ENCODE measurements at regions not wholly inside any gene's neighbourhood (a gene's known extent, or its start where the extent isn't known, plus 50 kb on each side); places are given as distances from the start of the nearest gene placed in this dataset.
"Not testable (repeated sequence)": the region's sequence is repeated elsewhere in the genome, so short reads cannot be mapped to it uniquely, and the experiment has no call there.

DNA sequence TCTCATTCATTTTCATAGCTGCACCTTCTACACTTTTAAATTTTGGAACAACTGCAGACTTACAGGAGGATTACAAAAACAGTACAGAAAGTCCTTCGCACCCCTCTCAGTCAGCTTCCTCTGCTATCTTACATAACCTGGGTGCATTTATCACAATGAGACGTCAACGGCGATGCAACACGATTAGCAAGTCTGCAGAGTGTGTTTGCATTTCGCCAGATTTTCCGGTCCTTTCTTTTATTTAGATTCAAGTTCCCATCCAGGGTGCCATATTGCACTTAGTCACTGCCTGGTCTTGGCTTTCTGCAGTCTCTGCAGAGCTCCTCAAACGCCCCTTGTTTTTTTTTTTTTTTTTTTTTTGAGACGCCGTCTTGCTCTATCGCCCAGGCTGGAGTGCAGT lies 85.9 kb downstream of the ASMT start:
- ChIA-PET POLR2A (ENCODE audit: low non-redundant PET) (no interaction called here), CTCF (no interaction called here)
- no peak overlapping the region for H3K27ac ChIP-seq (ENCODE audit: low read depth, low read length, poor library complexity, severe bottlenecking)
- no peak for DNase-seq (ENCODE audit: low spot score)
- H3K4me1 ChIP-seq (ENCODE audit: insufficient read depth, low read length, poor library complexity, severe bottlenecking), result no peaks in the 10 kb centered on the region
- TF ChIP-seq, protein P1, sequence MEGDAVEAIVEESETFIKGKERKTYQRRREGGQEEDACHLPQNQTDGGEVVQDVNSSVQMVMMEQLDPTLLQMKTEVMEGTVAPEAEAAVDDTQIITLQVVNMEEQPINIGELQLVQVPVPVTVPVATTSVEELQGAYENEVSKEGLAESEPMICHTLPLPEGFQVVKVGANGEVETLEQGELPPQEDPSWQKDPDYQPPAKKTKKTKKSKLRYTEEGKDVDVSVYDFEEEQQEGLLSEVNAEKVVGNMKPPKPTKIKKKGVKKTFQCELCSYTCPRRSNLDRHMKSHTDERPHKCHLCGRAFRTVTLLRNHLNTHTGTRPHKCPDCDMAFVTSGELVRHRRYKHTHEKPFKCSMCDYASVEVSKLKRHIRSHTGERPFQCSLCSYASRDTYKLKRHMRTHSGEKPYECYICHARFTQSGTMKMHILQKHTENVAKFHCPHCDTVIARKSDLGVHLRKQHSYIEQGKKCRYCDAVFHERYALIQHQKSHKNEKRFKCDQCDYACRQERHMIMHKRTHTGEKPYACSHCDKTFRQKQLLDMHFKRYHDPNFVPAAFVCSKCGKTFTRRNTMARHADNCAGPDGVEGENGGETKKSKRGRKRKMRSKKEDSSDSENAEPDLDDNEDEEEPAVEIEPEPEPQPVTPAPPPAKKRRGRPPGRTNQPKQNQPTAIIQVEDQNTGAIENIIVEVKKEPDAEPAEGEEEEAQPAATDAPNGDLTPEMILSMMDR (conservative IDR thresholded peaks at IDR 0.05; ENCODE audit: low read depth, low read length), result no peak
- no peak for TF ChIP-seq EZH2 (IDR thresholded peaks at IDR 0.05; ENCODE audit: borderline replicate concordance, low read depth, low read length, poor library complexity, severe bottlenecking)
- H3K36me3 ChIP-seq (ENCODE audit: insufficient read depth, low read length, poor library complexity, severe bottlenecking), result no peaks in the 10 kb centered on the region
- intact Hi-C loops (cut with micrococcal nuclease; ENCODE audit: unreplicated experiment), result no loop called here
- H3K27me3 ChIP-seq (replicated peaks; ENCODE audit: insufficient read depth, low read depth, low read length, poor library complexity), result no peaks in the 10 kb centered on the region
- H3K4me3 ChIP-seq (ENCODE audit: low read depth, low read length, poor library complexity, severe bottlenecking), result no peak overlapping the region
- H3K9me3 ChIP-seq (ENCODE audit: low read depth, low read length, poor library complexity, severe bottlenecking), result no peaks in the 10 kb centered on the region
- BruUV-seq (replicated peaks), result no TSS peak

DNA sequence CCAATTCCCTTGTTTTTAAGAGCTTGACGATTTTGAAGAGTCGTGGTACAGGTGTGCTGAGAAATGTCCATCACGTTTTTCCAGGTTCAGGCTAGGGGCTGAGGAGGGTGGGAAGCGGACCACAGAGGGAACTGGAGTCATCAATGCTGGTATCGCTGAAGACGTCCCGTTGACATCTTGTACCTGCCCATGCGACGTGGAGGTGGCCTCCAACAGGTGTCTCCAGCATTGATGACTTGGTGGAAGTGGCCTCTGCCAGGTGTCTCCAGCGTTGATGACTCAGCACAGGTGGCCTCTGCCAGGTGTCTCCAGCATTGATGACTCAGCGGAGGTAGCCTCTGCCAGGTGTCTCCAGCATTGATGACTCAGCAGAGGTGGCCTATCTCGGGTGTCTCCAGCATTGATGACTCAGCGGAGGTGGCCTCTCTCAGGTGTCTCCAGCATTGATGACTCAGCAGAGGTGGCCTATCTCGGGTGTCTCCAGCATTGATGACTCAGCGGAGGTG lies 86.6 kb downstream of the ASMT start:
- BruUV-seq (replicated peaks); DNase-seq (ENCODE audit: low spot score); intact Hi-C loops (cut with micrococcal nuclease; ENCODE audit: unreplicated experiment); H3K9me3 ChIP-seq (ENCODE audit: low read depth, low read length, poor library complexity, severe bottlenecking); H3K4me1 ChIP-seq (ENCODE audit: insufficient read depth, low read length, poor library complexity, severe bottlenecking); POLR2A ChIA-PET (ENCODE audit: low non-redundant PET); CTCF ChIA-PET; H3K4me3 ChIP-seq (ENCODE audit: low read depth, low read length, poor library complexity, severe bottlenecking); H3K36me3 ChIP-seq (ENCODE audit: insufficient read depth, low read length, poor library complexity, severe bottlenecking); H3K27ac ChIP-seq (ENCODE audit: low read depth, low read length, poor library complexity, severe bottlenecking); H3K27me3 ChIP-seq (replicated peaks; ENCODE audit: insufficient read depth, low read depth, low read length, poor library complexity): not testable (repeated sequence)

DNA sequence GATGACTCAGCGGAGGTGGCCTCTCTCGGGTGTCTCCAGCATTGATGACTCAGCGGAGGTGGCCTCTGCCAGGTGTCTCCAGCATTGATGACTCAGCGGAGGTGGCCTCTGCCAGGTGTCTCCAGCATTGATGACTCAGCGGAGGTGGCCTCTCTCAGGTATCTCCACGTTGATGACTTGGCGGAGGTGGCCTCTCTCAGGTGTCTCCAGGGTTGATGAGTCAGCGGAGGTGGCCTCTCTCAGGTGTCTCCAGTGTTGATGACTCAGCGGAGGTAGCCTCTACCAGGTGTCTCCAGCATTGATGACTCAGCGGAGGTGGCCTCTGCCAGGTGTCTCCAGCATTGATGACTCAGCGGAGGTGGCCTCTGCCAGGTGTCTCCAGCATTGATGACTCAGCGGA lies 87.3 kb downstream of the ASMT start:
- H3K36me3 ChIP-seq (ENCODE audit: insufficient read depth, low read length, poor library complexity, severe bottlenecking); H3K9me3 ChIP-seq (ENCODE audit: low read depth, low read length, poor library complexity, severe bottlenecking); POLR2A ChIA-PET (ENCODE audit: low non-redundant PET); CTCF ChIA-PET; DNase-seq (ENCODE audit: low spot score); H3K4me3 ChIP-seq (ENCODE audit: low read depth, low read length, poor library complexity, severe bottlenecking); H3K4me1 ChIP-seq (ENCODE audit: insufficient read depth, low read length, poor library complexity, severe bottlenecking); H3K27me3 ChIP-seq (replicated peaks; ENCODE audit: insufficient read depth, low read depth, low read length, poor library complexity); H3K27ac ChIP-seq (ENCODE audit: low read depth, low read length, poor library complexity, severe bottlenecking); intact Hi-C loops (cut with micrococcal nuclease; ENCODE audit: unreplicated experiment); BruUV-seq (replicated peaks): not testable (repeated sequence)

DNA sequence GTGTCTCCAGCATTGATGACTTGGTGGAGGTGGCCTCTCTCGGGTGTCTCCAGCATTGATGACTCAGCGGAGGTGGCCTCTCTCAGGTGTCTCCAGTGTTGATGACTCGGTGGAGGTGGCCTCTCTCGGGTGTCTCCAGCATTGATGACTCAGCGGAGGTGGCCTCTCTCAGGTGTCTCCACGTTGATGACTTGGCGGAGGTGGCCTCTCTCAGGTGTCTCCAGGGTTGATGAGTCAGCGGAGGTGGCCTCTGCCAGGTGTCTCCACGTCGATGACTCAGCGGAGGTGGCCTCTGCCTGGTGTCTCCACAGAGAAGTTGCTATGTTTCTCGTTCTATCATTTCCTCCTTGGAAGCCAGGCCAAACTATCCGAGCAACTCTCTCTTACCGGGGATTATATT lies 87.7 kb downstream of the ASMT start:
- intact Hi-C loops (cut with micrococcal nuclease; ENCODE audit: unreplicated experiment); CTCF ChIA-PET: not testable (repeated sequence)

DNA sequence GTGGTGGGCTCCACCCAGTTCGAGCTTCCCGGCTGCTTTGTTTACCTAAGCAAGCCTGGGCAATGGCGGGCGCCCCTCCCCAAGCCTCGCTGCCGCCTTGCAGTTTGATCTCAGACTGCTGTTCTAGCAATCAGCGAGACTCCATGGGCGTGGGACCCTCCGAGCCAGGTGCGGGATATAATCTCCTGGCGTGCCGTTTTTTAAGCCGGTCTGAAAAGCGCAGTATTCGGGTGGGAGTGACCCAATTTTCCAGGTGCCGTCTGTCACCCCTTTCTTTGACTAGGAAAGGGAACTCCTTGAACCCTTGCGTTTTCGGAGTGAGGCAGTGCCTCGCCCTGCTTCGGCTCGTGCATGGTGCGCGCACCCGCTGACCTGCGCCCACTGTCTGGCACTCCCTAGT lies 94.4 kb downstream of the ASMT start:
- H3K27ac ChIP-seq (ENCODE audit: low read depth, low read length, poor library complexity, severe bottlenecking); H3K4me3 ChIP-seq (ENCODE audit: low read depth, low read length, poor library complexity, severe bottlenecking); POLR2A ChIA-PET (ENCODE audit: low non-redundant PET); H3K9me3 ChIP-seq (ENCODE audit: low read depth, low read length, poor library complexity, severe bottlenecking); DNase-seq (ENCODE audit: low spot score); H3K4me1 ChIP-seq (ENCODE audit: insufficient read depth, low read length, poor library complexity, severe bottlenecking); BruUV-seq (replicated peaks); H3K36me3 ChIP-seq (ENCODE audit: insufficient read depth, low read length, poor library complexity, severe bottlenecking); H3K27me3 ChIP-seq (replicated peaks; ENCODE audit: insufficient read depth, low read depth, low read length, poor library complexity); CTCF ChIA-PET; intact Hi-C loops (cut with micrococcal nuclease; ENCODE audit: unreplicated experiment): not testable (repeated sequence)

More for the DNA sequence above, 87.7 kb downstream of the ASMT start:
- BruUV-seq (replicated peaks); POLR2A ChIA-PET (ENCODE audit: low non-redundant PET); DNase-seq (ENCODE audit: low spot score); H3K36me3 ChIP-seq (ENCODE audit: insufficient read depth, low read length, poor library complexity, severe bottlenecking); H3K9me3 ChIP-seq (ENCODE audit: low read depth, low read length, poor library complexity, severe bottlenecking); H3K27ac ChIP-seq (ENCODE audit: low read depth, low read length, poor library complexity, severe bottlenecking); H3K4me1 ChIP-seq (ENCODE audit: insufficient read depth, low read length, poor library complexity, severe bottlenecking); H3K27me3 ChIP-seq (replicated peaks; ENCODE audit: insufficient read depth, low read depth, low read length, poor library complexity); H3K4me3 ChIP-seq (ENCODE audit: low read depth, low read length, poor library complexity, severe bottlenecking): not testable (repeated sequence)
